Astrocyte (in vitro differentiated cells and primary cell): ENCODE measurements at regions not wholly inside any gene's neighbourhood (a gene's known extent, or its start where the extent isn't known, plus 50 kb on each side); places are given as distances from the start of the nearest gene placed in this dataset.

ENCODE experiments used
- DNase-seq: peaks from one replicate; pipeline ENCODE4 v3.0.0-alpha.2; 2010; ENCODE audit warnings: low read depth
- FAIRE-seq: peaks from 2 replicates; lab custom pipeline; 2011; peaks lifted over from hg19 to GRCh38; lab: Jason Lieb, UNC
- H2AFZ ChIP-seq: 2 replicates; pipeline ENCODE4 v1.6.0; 2012; ENCODE audit warnings: low read depth, low read length, inconsistent platforms
- H3K27ac ChIP-seq: 2 replicates; pipeline ENCODE4 v1.5.1; 2011; ENCODE audit warnings: low read depth, low read length, inconsistent platforms
- H3K27me3 ChIP-seq: 2 replicates; pipeline ENCODE4 v1.6.0; 2011; ENCODE audit warnings: low read length, inconsistent platforms; ENCODE audit not compliant: insufficient read depth
- H3K36me3 ChIP-seq: 2 replicates; pipeline ENCODE4 v1.5.1; 2011; ENCODE audit warnings: low read length, inconsistent platforms; ENCODE audit not compliant: insufficient read depth
- H3K4me1 ChIP-seq: 2 replicates; pipeline ENCODE4 v1.5.1; 2011; ENCODE audit warnings: low read length, inconsistent platforms; ENCODE audit not compliant: insufficient read depth
- H3K4me2 ChIP-seq: 2 replicates; pipeline ENCODE4 v1.6.0; 2012; ENCODE audit warnings: low read length, inconsistent platforms
- H3K4me3 ChIP-seq: 2 replicates; pipeline ENCODE4 v1.5.1; 2011; ENCODE audit warnings: low read depth, mild to moderate bottlenecking, low read length, inconsistent platforms; ENCODE audit not compliant: insufficient read depth
- H3K79me2 ChIP-seq: 2 replicates; pipeline ENCODE4 v1.6.0; 2012; ENCODE audit warnings: mild to moderate bottlenecking, low read length, inconsistent platforms; ENCODE audit not compliant: insufficient read depth
- H3K9ac ChIP-seq: 2 replicates; pipeline ENCODE4 v1.6.0; 2012; ENCODE audit warnings: mild to moderate bottlenecking, low read length, inconsistent platforms
- H3K9me3 ChIP-seq: 2 replicates; pipeline ENCODE4 v1.5.1; 2012; ENCODE audit warnings: low read depth, mild to moderate bottlenecking, low read length, inconsistent platforms; ENCODE audit not compliant: insufficient read depth
- H4K20me1 ChIP-seq: 2 replicates; pipeline ENCODE4 v1.6.0; 2012; ENCODE audit warnings: low read length, inconsistent platforms; ENCODE audit not compliant: insufficient read depth
- H3K27ac Mint-ChIP-seq: one replicate; pipeline ENCODE4 v1.8.0; 2021; ENCODE audit warnings: mild to moderate bottlenecking, mixed read lengths; ENCODE audit not compliant: unreplicated experiment
- H3K27me3 Mint-ChIP-seq: one replicate; pipeline ENCODE4 v1.8.0; 2021; ENCODE audit warnings: low read depth, mixed read lengths; ENCODE audit not compliant: unreplicated experiment
- H3K36me3 Mint-ChIP-seq: one replicate; pipeline ENCODE4 v1.8.0; 2021; ENCODE audit warnings: low read depth, mixed read lengths; ENCODE audit not compliant: unreplicated experiment
- H3K4me1 Mint-ChIP-seq: one replicate; pipeline ENCODE4 v1.8.0; 2021; ENCODE audit warnings: low read depth, mixed read lengths; ENCODE audit not compliant: unreplicated experiment
- H3K4me3 Mint-ChIP-seq: one replicate; pipeline ENCODE4 v1.8.0; 2021; ENCODE audit warnings: mild to moderate bottlenecking, moderate library complexity, mixed read lengths; ENCODE audit not compliant: unreplicated experiment
- H3K9me3 Mint-ChIP-seq: one replicate; pipeline ENCODE4 v1.8.0; 2021; ENCODE audit warnings: mild to moderate bottlenecking, mixed read lengths; ENCODE audit not compliant: unreplicated experiment
- CTCF ChIP-seq: IDR thresholded peaks from 2 replicates; pipeline ENCODE4 v1.5.1; 2011; ENCODE audit warnings: low read depth, mild to moderate bottlenecking, inconsistent platforms, low read length, moderate library complexity; ENCODE audit not compliant: insufficient read depth
- EZH2 ChIP-seq: IDR thresholded peaks from 2 replicates; pipeline ENCODE4 v1.6.1; 2012; ENCODE audit warnings: mild to moderate bottlenecking, low read length, inconsistent platforms; ENCODE audit not compliant: insufficient read depth

- H3K79me2 ChIP-seq: no peaks in the 10 kb centered on the region
- H3K27me3 ChIP-seq: no peaks in the 10 kb centered on the region
- peaks cover 16% of the 10 kb centered on the region for H3K9me3 Mint-ChIP-seq
- H2AFZ ChIP-seq: no peak overlapping the region
- FAIRE-seq: no peak
- no peak overlapping the region for H3K27ac ChIP-seq
- TF ChIP-seq EZH2: no peak
- no peak for TF ChIP-seq CTCF
- no peak for DNase-seq
- no peaks in the 10 kb centered on the region for H3K36me3 ChIP-seq
- H3K4me2 ChIP-seq: no peak overlapping the region
- H3K4me3 ChIP-seq: no peak overlapping the region
- H3K4me1 ChIP-seq: no peaks in the 10 kb centered on the region
- H4K20me1 ChIP-seq: no peaks in the 10 kb centered on the region
- no peaks in the 10 kb centered on the region for H3K36me3 Mint-ChIP-seq
- H3K4me1 Mint-ChIP-seq: no peaks in the 10 kb centered on the region
- H3K4me3 Mint-ChIP-seq: no peak overlapping the region
- no peak overlapping the region for H3K9ac ChIP-seq
- peaks cover 3% of the 10 kb centered on the region for H3K9me3 ChIP-seq
- no peaks in the 10 kb centered on the region for H3K27me3 Mint-ChIP-seq
- no peak overlapping the region for H3K27ac Mint-ChIP-seq
These were observed 466.6 kb downstream of the TRHDE start for GRCh38 chr12:72738811-72739210.

- Mint-ChIP-seq H3K4me3 (no peak overlapping the region), H3K9me3 (peaks cover 16% of the 10 kb centered on the region), H3K36me3 (no peaks in the 10 kb centered on the region), H3K27ac (no peak overlapping the region), H3K4me1 (no peaks in the 10 kb centered on the region), H3K27me3 (no peaks in the 10 kb centered on the region)
- H3K9ac ChIP-seq: no peak overlapping the region
- no peaks in the 10 kb centered on the region for H3K27me3 ChIP-seq
- no peaks in the 10 kb centered on the region for H4K20me1 ChIP-seq
- H3K79me2 ChIP-seq: no peaks in the 10 kb centered on the region
- H3K4me2 ChIP-seq: no peak overlapping the region
- no peaks in the 10 kb centered on the region for H3K36me3 ChIP-seq
- H3K4me1 ChIP-seq: no peaks in the 10 kb centered on the region
- H3K9me3 ChIP-seq: peaks cover 3% of the 10 kb centered on the region
- FAIRE-seq (no peak), DNase-seq (no peak)
- no peak overlapping the region for H2AFZ ChIP-seq
- H3K27ac ChIP-seq: no peak overlapping the region
- TF ChIP-seq EZH2: no peak
- TF ChIP-seq CTCF: no peak
- no peak overlapping the region for H3K4me3 ChIP-seq
These were observed 467.9 kb downstream of the TRHDE start for GRCh38 chr12:72740064-72740463.

DNA sequence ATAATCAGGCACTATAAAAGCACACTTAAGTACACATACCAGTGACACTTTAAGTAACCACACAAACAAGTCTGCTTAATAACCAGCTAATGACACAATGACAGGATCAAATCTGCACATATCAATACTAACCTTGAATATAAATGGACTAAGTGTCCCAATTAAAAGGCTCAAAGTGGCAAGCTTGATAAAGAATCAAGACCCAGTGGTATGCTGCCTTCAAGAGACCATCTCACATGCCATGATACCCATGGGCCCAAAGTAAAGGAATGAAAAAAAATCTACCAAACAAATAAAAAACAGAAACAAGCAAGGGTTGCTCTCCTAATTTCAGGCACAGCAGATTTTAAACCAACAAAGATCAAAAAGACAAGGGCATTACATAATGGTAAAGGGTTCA is 470.4 kb downstream of the TRHDE start:
- H3K4me1 Mint-ChIP-seq: no peaks in the 10 kb centered on the region
- no peaks in the 10 kb centered on the region for H3K36me3 ChIP-seq
- no peak overlapping the region for H3K27ac Mint-ChIP-seq
- no peak overlapping the region for H3K4me3 ChIP-seq
- H3K27me3 Mint-ChIP-seq: no peaks in the 10 kb centered on the region
- H3K27ac ChIP-seq: no peak overlapping the region
- no peak overlapping the region for H3K4me3 Mint-ChIP-seq
- peaks cover 3% of the 10 kb centered on the region for H3K9me3 ChIP-seq
- no peaks in the 10 kb centered on the region for H3K27me3 ChIP-seq
- no peak overlapping the region for H3K9ac ChIP-seq
- H3K9me3 Mint-ChIP-seq: peaks cover 16% of the 10 kb centered on the region
- H3K36me3 Mint-ChIP-seq: no peaks in the 10 kb centered on the region
- no peaks in the 10 kb centered on the region for H4K20me1 ChIP-seq
- DNase-seq: no peak
- no peak for TF ChIP-seq CTCF
- no peak for TF ChIP-seq EZH2
- H2AFZ ChIP-seq: no peak overlapping the region
- no peak overlapping the region for H3K4me2 ChIP-seq
- H3K4me1 ChIP-seq: no peaks in the 10 kb centered on the region
- no peak for FAIRE-seq
- no peaks in the 10 kb centered on the region for H3K79me2 ChIP-seq
